ENCODE measurements at regions not wholly inside any gene's neighbourhood (a gene's known extent, or its start where the extent isn't known, plus 50 kb on each side); places are given as distances from the start of the nearest gene placed in this dataset.

GRCh38 chr12:131551675-131552491, 159.0 kb upstream of the SFSWAP start:
- H3K36me3 ChIP-seq, result no peaks in the 10 kb centered on the region
- no peak overlapping the region for H3K27ac ChIP-seq
- WGBS, 2 donors, result 90 to 94% methylated on average over 15 of the region's 15 CpGs
- no peak overlapping the region for H3K4me3 ChIP-seq (replicated peaks in 1 of 3)
- intact Hi-C loops (cut with DNase I), result no loop called here
- H3K4me1 ChIP-seq, result no peaks in the 10 kb centered on the region
- no peak for DNase-seq
- H3K27me3 ChIP-seq, result no peaks in the 10 kb centered on the region
- TF ChIP-seq CTCF (IDR thresholded peaks at IDR 0.05), result no peak
- TF ChIP-seq POLR2A (IDR thresholded peaks at IDR 0.05), result no peak
- H3K9me3 ChIP-seq, result no peaks in the 10 kb centered on the region

GRCh38 chr12:131552492-131552863, 158.4 kb upstream of the SFSWAP start:
- Histone ChIP-seq H3K27ac (no peak overlapping the region), H3K4me1 (no peaks in the 10 kb centered on the region), H3K9me3 (no peaks in the 10 kb centered on the region), H3K36me3 (no peaks in the 10 kb centered on the region), H3K4me3 (replicated peaks in 1 of 3) (no peak overlapping the region), H3K27me3 (no peaks in the 10 kb centered on the region)
- WGBS, 2 donors, result 81 to 82% methylated on average over 2 of the region's 2 CpGs
- intact Hi-C loops (cut with DNase I), result no loop called here
- no peak for DNase-seq
- no peak for TF ChIP-seq POLR2A (IDR thresholded peaks at IDR 0.05)

- TF ChIP-seq CTCF (IDR thresholded peaks at IDR 0.05), result no peak
- TF ChIP-seq POLR2A (IDR thresholded peaks at IDR 0.05), result no peak
- no peak overlapping the region for H3K27ac ChIP-seq
- H3K36me3 ChIP-seq, result no peaks in the 10 kb centered on the region
- no peak overlapping the region for H3K4me3 ChIP-seq (replicated peaks in 1 of 3)
- H3K27me3 ChIP-seq, result no peaks in the 10 kb centered on the region
- H3K4me1 ChIP-seq, result no peaks in the 10 kb centered on the region
- DNase-seq, result no peak
- intact Hi-C loops (cut with DNase I), result no loop called here
- 89 to 91% methylated on average over 6 of the region's 6 CpGs for WGBS, 2 donors
- H3K9me3 ChIP-seq, result no peaks in the 10 kb centered on the region
Measured at GRCh38 chr12:131553096-131553777, 157.7 kb upstream of the SFSWAP start.

- no peak for TF ChIP-seq CTCF (IDR thresholded peaks at IDR 0.05)
- TF ChIP-seq POLR2A (IDR thresholded peaks at IDR 0.05), result no peak
- Histone ChIP-seq H3K9me3 (no peaks in the 10 kb centered on the region), H3K4me1 (no peaks in the 10 kb centered on the region), H3K36me3 (no peaks in the 10 kb centered on the region), H3K27me3 (no peaks in the 10 kb centered on the region), H3K4me3 (replicated peaks in 1 of 3) (no peak overlapping the region), H3K27ac (no peak overlapping the region)
- intact Hi-C loops (cut with DNase I), result no loop called here
- 82 to 96% methylated on average over 6 to 10 of the region's 18 CpGs for WGBS, 2 donors
- no peak for DNase-seq
Measured at GRCh38 chr12:131555197-131555846, 155.6 kb upstream of the SFSWAP start.

GRCh38 chr12:131555866-131556265, 155.0 kb upstream of the SFSWAP start:
- no peaks in the 10 kb centered on the region for H3K9me3 ChIP-seq
- no peaks in the 10 kb centered on the region for H3K27me3 ChIP-seq
- intact Hi-C loops (cut with DNase I), result no loop called here
- 76 to 85% methylated on average over 10 to 13 of the region's 13 CpGs for WGBS, 2 donors
- H3K4me1 ChIP-seq, result no peaks in the 10 kb centered on the region
- no peaks in the 10 kb centered on the region for H3K36me3 ChIP-seq
- H3K27ac ChIP-seq, result no peak overlapping the region
- TF ChIP-seq POLR2A (IDR thresholded peaks at IDR 0.05), result no peak
- no peak for TF ChIP-seq CTCF (IDR thresholded peaks at IDR 0.05)
- no peak for DNase-seq
- no peak overlapping the region for H3K4me3 ChIP-seq (replicated peaks in 1 of 3)
